ENCODE measurements at regions not wholly inside any gene's neighbourhood (a gene's known extent, or its start where the extent isn't known, plus 50 kb on each side); places are given as distances from the start of the nearest gene placed in this dataset.

- TF ChIP-seq CTCF (conservative IDR thresholded peaks at IDR 0.05; ENCODE audit: low read length) (no peak), EZH2phosphoT487 (IDR thresholded peaks at IDR 0.05; ENCODE audit: borderline replicate concordance) (no peak)
These were observed 52.2 kb upstream of the B3GAT1 start for GRCh38 chr11:134464196-134464595.

All from Loucy (cell line).